ENCODE measurements at regions not wholly inside any gene's neighbourhood (a gene's known extent, or its start where the extent isn't known, plus 50 kb on each side); places are given as distances from the start of the nearest gene placed in this dataset.

DNA sequence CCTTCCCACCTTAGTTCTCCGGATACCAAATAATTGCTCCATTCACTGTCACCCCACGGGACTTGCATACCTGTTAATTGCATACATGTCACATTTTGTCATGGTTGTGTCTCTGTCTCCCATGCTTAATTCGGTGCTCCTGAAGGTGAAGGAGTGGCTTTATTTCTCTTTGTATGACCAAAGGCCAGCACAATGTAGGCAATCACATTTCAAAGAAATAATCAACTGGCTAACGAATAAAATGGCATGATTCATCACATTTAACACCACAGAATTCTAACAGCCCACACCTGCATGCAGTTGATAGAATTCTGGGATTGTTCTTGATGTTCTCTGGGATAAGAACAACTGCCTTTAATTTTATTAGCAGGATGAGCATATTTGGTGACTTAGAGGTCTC is 59.3 kb downstream of the ATXN3L start:
- ChIA-PET POLR2A (no interaction called here), CTCF (no interaction called here)
- no peak for ATAC-seq
- Mint-ChIP-seq H3K27ac (no peak overlapping the region), H3K36me3 (ENCODE audit: low read depth) (no peaks in the 10 kb centered on the region), H3K4me3 (no peak overlapping the region), H3K27me3 (no peaks in the 10 kb centered on the region), H3K9me3 (peaks cover 2% of the 10 kb centered on the region), H3K4me1 (ENCODE audit: low read depth) (peaks cover 24% of the 10 kb centered on the region)
- intact Hi-C loops (cut with micrococcal nuclease), result no loop called here
- no peak for DNase-seq
- TF ChIP-seq, protein P1, sequence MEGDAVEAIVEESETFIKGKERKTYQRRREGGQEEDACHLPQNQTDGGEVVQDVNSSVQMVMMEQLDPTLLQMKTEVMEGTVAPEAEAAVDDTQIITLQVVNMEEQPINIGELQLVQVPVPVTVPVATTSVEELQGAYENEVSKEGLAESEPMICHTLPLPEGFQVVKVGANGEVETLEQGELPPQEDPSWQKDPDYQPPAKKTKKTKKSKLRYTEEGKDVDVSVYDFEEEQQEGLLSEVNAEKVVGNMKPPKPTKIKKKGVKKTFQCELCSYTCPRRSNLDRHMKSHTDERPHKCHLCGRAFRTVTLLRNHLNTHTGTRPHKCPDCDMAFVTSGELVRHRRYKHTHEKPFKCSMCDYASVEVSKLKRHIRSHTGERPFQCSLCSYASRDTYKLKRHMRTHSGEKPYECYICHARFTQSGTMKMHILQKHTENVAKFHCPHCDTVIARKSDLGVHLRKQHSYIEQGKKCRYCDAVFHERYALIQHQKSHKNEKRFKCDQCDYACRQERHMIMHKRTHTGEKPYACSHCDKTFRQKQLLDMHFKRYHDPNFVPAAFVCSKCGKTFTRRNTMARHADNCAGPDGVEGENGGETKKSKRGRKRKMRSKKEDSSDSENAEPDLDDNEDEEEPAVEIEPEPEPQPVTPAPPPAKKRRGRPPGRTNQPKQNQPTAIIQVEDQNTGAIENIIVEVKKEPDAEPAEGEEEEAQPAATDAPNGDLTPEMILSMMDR (IDR thresholded peaks at IDR 0.05), result no peak

DNA sequence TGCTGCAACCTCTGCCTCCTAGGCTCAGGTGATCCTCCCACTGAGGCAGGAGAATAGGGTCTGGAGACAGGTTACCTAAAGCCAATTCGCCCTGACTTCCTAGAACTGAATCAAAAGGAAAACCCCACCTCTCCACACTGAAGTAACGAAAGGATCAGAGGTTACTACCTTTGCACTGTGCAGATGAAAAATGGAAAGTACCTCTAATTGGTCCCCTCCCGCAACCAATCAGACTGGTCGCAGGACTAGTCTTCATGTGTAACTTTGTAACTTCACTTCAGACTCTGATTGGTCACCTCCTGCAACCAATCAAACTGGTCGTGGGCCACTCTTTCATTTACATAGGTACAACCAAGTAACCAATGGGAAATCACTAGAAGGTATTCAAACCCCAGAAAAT is 61.1 kb downstream of the ATXN3L start:
- ChIA-PET CTCF (no interaction called here), POLR2A (no interaction called here)
- ATAC-seq (no peak), DNase-seq (no peak)
- H3K9me3 Mint-ChIP-seq, result peaks cover 2% of the 10 kb centered on the region
- no peaks in the 10 kb centered on the region for H3K36me3 Mint-ChIP-seq (ENCODE audit: low read depth)
- peaks cover 36% of the 10 kb centered on the region for H3K4me1 Mint-ChIP-seq (ENCODE audit: low read depth)
- TF ChIP-seq, protein P1 (IDR thresholded peaks at IDR 0.05), result no peak
- H3K27ac Mint-ChIP-seq, result no peak overlapping the region
- no peak overlapping the region for H3K4me3 Mint-ChIP-seq
- H3K27me3 Mint-ChIP-seq, result no peaks in the 10 kb centered on the region
- intact Hi-C loops (cut with micrococcal nuclease), result loop anchor here (10.0 kb wide), 1 partner anchor 164 kb away; no protein-coding TSS in a partner anchor

GRCh38 chrX:13258052-13258444 is 61.8 kb downstream of the ATXN3L start:
- ATAC-seq, result no peak
- no peak for DNase-seq
- no peak overlapping the region for H3K4me3 Mint-ChIP-seq
- H3K27me3 Mint-ChIP-seq, result no peaks in the 10 kb centered on the region
- CTCF ChIA-PET, result no interaction called here
- H3K9me3 Mint-ChIP-seq, result peaks cover 4% of the 10 kb centered on the region
- H3K36me3 Mint-ChIP-seq (ENCODE audit: low read depth), result no peaks in the 10 kb centered on the region
- H3K27ac Mint-ChIP-seq, result no peak overlapping the region
- H3K4me1 Mint-ChIP-seq (ENCODE audit: low read depth), result peaks cover 37% of the 10 kb centered on the region
- POLR2A ChIA-PET, result interaction anchor here (0.6 kb wide), 1 partner anchor 285 kb away, joined by 3 read pairs; no protein-coding TSS in a partner anchor
- intact Hi-C loops (cut with micrococcal nuclease), result loop anchor here (10.0 kb wide), 1 partner anchor 163 kb away; no protein-coding TSS in a partner anchor
- TF ChIP-seq, protein P1 (IDR thresholded peaks at IDR 0.05), result no peak

DNA sequence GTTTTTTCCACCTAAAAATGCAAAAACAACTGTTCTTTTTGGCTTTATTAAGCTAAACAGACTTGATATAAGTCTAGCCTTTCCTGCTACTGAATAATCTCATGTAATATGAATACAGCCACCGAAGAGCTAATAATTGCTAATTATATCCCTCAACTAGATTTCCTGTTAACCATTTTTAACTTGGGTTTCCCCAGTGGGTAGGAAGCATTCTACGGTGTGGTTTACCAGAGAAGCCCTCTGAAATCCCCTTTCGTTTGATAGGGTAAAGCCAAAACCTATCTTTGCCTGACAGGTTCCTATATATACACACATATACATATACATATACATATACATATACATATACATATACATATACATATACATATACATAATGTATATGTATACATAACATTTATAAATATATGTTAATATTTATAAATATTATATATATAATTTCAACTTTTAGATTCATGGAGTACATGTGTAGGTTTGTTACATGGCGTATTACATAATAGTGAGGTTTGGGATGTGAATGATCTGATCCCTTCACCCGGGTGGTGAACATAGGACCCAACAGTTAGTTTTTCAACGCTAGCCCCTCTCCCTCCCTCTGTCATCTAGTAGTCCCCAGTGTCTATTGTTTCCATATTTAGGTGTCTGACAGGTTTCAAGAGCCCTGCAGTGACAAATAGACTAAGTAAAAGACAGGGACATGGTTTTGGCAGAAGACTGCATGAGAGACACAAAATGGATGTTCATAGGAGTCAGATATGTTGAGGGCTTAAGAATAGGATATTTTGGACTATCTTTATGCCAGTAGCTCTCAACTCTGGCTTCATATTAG is 62.4 kb downstream of the ATXN3L start:
- Mint-ChIP-seq H3K9me3 (peaks cover 4% of the 10 kb centered on the region), H3K27me3 (no peaks in the 10 kb centered on the region), H3K27ac (peak overlapping the region; percentile 72), H3K36me3 (ENCODE audit: low read depth) (no peaks in the 10 kb centered on the region), H3K4me3 (no peak overlapping the region), H3K4me1 (ENCODE audit: low read depth) (peaks cover 37% of the 10 kb centered on the region)
- DNase-seq, result peak; percentile 33
- TF ChIP-seq, protein P1 (IDR thresholded peaks at IDR 0.05), result no peak
- intact Hi-C loops (cut with micrococcal nuclease), result loop anchor here (10.0 kb wide), 1 partner anchor 163 kb away; no protein-coding TSS in a partner anchor
- peak; percentile 66 for ATAC-seq
- CTCF ChIA-PET, result no interaction called here
- POLR2A ChIA-PET, result interaction anchor here (0.6 kb wide), 1 partner anchor 284 kb away, joined by 3 read pairs; no protein-coding TSS in a partner anchor

GRCh38 chrX:13256603-13257002 is 63.2 kb downstream of the ATXN3L start:
- POLR2A ChIA-PET, result no interaction called here
- H3K4me1 Mint-ChIP-seq (ENCODE audit: low read depth), result peaks cover 42% of the 10 kb centered on the region
- DNase-seq (no peak), ATAC-seq (no peak)
- H3K9me3 Mint-ChIP-seq, result peaks cover 4% of the 10 kb centered on the region
- intact Hi-C loops (cut with micrococcal nuclease), result loop anchor here (10.0 kb wide), 1 partner anchor 162 kb away; no protein-coding TSS in a partner anchor
- no peaks in the 10 kb centered on the region for H3K36me3 Mint-ChIP-seq (ENCODE audit: low read depth)
- TF ChIP-seq, protein P1 (IDR thresholded peaks at IDR 0.05), result no peak
- H3K4me3 Mint-ChIP-seq, result no peak overlapping the region
- H3K27me3 Mint-ChIP-seq, result no peaks in the 10 kb centered on the region
- CTCF ChIA-PET, result no interaction called here
- H3K27ac Mint-ChIP-seq, result no peak overlapping the region
